ENCODE measurements at regions not wholly inside any gene's neighbourhood (a gene's known extent, or its start where the extent isn't known, plus 50 kb on each side); places are given as distances from the start of the nearest gene placed in this dataset.
A peak's percentile ranks its signal among the peaks of the same experiment; 100 is the strongest.
"Not testable (repeated sequence)": the region's sequence is repeated elsewhere in the genome, so short reads cannot be mapped to it uniquely, and the experiment has no call there.

GRCh38 chr1:67611846-67612245, 73.2 kb upstream of the GADD45A start:
- DNase-seq, result no peak

GRCh38 chr1:67612788-67613241, 72.2 kb upstream of the GADD45A start:
- no peak for DNase-seq

GRCh38 chr1:67613479-67613878, 71.5 kb upstream of the GADD45A start:
- not testable (repeated sequence) for DNase-seq

GRCh38 chr1:67614511-67614934, 70.5 kb upstream of the GADD45A start:
- no peak for DNase-seq

DNA sequence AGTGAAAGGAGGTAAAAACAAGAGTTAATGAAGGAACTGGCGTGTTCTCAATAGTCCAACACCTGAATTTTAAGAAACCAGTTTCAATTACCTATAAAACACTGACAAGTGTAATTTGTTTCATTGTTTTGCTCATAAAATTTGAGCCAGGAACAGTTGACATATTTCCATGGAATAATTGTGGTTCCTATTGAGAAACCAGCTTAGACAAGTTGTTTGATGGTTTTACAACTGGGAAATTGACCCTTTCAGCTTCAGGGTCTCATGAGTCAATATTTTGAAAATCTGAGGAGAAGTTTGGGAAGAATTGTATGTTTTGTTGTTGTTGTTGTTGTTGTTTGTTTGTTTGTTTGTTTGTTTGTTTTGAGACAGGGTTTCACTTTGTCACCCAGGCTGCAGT, 69.1 kb upstream of the GADD45A start:
- no peak for DNase-seq

GRCh38 chr1:67616394-67616985, 68.5 kb upstream of the GADD45A start:
- no peak for DNase-seq

DNA sequence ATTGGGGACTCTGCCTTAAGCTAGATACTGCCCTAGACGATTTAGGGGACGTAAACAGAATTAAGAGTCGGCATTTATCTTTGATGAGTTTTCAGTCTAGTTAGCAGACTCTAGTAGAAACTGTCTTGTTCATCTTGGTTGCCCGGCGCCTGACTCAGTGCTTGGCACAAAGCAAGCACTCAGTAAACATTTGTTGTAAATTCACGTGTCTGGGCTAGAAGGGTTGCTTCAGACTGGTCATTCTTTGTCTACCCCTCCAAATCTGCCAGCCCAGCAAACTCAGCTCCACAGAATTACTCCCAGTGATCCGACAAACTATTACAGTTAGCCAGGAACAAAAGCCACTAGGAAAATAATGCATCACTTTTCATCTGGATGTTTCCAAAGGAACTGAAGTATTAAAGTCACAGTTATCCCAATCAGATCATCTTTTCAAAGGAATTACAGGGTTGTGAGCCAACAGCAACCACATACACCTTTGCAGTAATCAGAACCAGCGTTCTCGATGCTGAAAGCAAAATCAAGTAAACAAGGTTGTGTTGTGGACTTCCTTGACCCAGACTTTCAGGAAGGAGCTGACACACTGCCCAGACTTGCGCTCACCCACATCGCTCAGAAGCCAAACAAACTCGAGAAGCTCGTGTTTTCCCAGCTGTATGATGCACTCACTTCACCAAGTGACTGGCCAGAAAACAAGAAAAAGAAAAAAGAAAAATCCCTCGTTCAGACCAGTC, 66.5 kb upstream of the GADD45A start:
- DNase-seq, result peak in 30 of 56 donors; percentile 1 to 61 (median 17)

GRCh38 chr1:67619080-67619479, 65.9 kb upstream of the GADD45A start:
- no peak for DNase-seq

- DNase-seq, result no peak
These were observed 61.1 kb upstream of the GADD45A start for GRCh38 chr1:67623906-67624305.

- no peak for DNase-seq
These were observed 60.3 kb upstream of the GADD45A start for GRCh38 chr1:67624680-67625079.

DNA sequence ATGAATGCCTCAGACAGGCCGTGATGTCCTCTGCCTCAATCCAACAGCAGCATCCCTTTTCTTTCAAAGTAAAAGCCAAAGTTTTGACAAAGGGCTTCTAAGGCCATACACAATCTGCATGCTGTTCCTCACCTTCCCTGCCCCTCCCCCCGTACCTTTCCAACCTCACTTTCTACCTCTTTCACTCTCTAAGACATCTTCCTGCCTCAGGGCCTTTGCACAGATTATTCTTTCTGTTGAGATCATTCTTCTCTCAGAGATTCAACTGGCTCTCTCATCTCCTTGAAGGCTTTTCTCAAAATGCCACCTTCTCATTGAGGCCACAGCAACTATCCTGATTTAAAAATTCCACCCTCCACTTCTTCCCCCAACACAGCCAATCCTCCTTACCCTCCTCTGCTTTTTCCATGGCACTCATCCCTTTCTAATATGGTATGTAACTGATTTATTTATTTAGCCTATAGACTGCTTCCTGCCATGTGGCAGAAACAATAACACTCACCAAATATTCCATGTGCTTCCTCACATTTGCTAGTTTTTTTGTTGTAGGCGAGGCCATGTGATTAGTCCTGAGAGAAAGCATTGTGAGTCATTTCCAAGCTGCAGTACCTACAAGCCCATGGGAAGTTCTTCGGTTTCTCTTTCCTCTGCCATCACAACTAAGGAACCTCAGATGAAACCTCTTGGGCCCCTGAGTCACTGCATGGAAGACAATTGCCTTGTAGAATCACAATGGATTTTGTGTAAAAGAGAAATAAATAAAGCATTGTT, 58.7 kb upstream of the GADD45A start:
- DNase-seq, result no peak

GRCh38 chr1:67626861-67627235, 58.2 kb upstream of the GADD45A start:
- no peak for DNase-seq

DNA sequence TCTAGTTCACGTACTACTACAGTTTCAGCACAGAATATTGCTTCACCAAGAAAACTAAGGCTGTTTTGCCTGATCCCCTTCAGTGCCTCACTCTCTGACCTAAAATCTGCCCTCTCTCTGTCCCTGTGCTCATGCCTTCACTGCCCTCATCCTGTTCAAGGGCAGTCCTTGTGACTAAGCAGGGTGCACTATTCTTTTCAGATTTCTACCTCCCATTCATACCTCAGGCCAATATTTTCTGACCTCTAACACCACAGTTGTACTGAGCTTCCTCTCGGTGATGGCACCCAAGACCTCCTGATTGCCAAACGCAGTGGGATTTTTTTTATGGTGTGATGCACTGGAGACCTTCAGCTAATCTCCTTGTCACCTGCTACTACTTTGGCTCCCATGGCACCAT, 57.7 kb upstream of the GADD45A start:
- no peak for DNase-seq

- no peak for DNase-seq
These were observed 57.1 kb upstream of the GADD45A start for GRCh38 chr1:67627906-67628305.

GRCh38 chr1:67629370-67630075, 55.5 kb upstream of the GADD45A start:
- no peak for DNase-seq

DNA sequence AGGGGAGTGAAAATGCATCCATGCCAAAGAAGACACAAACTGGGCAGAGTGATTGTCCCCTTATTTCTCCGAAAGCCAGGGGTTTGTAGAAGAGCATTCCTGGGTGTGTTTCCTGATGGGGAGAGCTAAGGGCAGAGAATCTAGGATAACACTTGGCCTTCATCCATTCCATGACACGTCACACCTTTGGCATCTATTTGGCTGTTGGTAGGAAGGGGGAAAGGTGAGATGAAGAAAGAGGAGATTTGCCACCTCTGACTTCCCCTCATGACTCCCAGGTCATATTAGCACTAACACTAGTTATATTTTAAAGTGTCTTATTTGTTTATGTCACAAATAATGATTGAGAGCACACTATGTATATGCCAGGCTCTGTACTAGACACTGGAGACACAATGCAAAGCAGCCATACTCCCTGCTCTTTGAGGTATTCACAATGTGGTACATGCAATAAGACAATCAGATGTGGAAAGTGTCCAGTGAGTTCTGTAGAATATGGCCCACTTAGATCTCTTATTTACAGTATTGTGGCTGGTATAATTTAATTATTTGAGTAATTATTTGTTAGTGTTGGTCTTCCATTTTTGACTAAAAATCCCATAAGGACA, 54.5 kb upstream of the GADD45A start:
- DNase-seq, result no peak

DNA sequence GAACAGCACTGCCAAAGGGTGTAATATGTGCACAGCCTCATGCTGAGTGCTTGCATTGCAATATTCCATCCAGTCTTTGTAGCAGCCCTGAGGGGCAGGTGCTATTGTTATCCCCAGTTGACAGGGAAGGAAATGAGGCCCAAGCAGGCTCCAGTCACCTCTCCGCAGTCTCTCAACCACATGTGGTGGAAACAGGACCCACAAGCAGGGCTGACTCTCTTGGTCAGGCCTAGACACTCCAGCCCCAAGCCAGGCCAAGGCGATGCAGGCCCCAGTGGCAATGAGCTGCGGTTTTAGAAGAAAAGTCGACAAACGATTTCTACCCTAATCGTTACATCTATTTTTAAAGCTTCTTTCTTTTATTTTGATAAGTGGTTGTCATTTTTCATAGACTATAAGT, 52.6 kb upstream of the GADD45A start:
- DNase-seq, result no peak

- DNase-seq, result no peak
These were observed 52.0 kb upstream of the GADD45A start for GRCh38 chr1:67632811-67633655.

GRCh38 chr1:67634396-67634935, 50.5 kb upstream of the GADD45A start:
- no peak for DNase-seq
